ENCODE measurements at regions not wholly inside any gene's neighbourhood (a gene's known extent, or its start where the extent isn't known, plus 50 kb on each side); places are given as distances from the start of the nearest gene placed in this dataset.

- FAIRE-seq (no peak), DNase-seq (ENCODE audit: low read depth in 1 of 2, low spot score in 2 of 2) (no peak)
- Histone ChIP-seq H3K23me2 (ENCODE audit: low read depth, low read length) (no peaks in the 10 kb centered on the region; the same call in 1 of the 2 replicates), H3K9ac (replicated peaks in 1 of 4; ENCODE audit: extremely low read depth in 1 of 4, low read depth in 3 of 4, low read length in 3 of 4) (no peak overlapping the region), H2AFZ (ENCODE audit: low read length) (no peak overlapping the region), H2BK20ac (ENCODE audit: low read length) (no peak overlapping the region), H3K27ac (ENCODE audit: low read depth, low read length) (no peak overlapping the region), H4K91ac (replicated peaks; ENCODE audit: insufficient read length, low read length) (no peak overlapping the region), H3K4ac (replicated peaks; ENCODE audit: insufficient read length, low read depth, low read length) (no peak overlapping the region), H4K20me1 (replicated peaks in 1 of 2; ENCODE audit: control insufficient read depth in 1 of 2, insufficient read depth in 2 of 2, low read length in 2 of 2) (no peaks in the 10 kb centered on the region), H4K8ac (ENCODE audit: extremely low read depth, insufficient read depth, low read length) (no peak overlapping the region), H3K4me1 (replicated peaks in 1 of 4; ENCODE audit: control insufficient read depth in 3 of 4, insufficient read depth in 4 of 4, low read length in 3 of 4) (peaks cover 0 to 3% (median 0%) of the 10 kb centered on the region in 4 experiments; a peak in 3 of 7 replicates), H3K56ac (replicated peaks; ENCODE audit: insufficient read length, low read depth, low read length) (no peak overlapping the region), H2BK120ac (replicated peaks; ENCODE audit: low read depth, low read length) (no peak overlapping the region), H4K5ac (ENCODE audit: insufficient read length, low read depth, low read length) (no peak overlapping the region), H3K4me3 (ENCODE audit: extremely low read depth in 1 of 4, insufficient read depth in 2 of 4, low read depth in 3 of 4, low read length in 4 of 4) (no peak overlapping the region), H3K79me2 (ENCODE audit: control insufficient read depth in 1 of 2, insufficient read depth in 2 of 2, low read length in 2 of 2) (no peaks in the 10 kb centered on the region), H3K36me3 (ENCODE audit: control insufficient read depth in 2 of 4, insufficient read depth in 4 of 4, low read length in 3 of 4) (no peaks in the 10 kb centered on the region), H3K27me3 (replicated peaks in 1 of 4; ENCODE audit: control insufficient read depth in 3 of 4, extremely low read depth in 1 of 4, insufficient read depth in 3 of 4, low read length in 3 of 4) (no peaks in the 10 kb centered on the region; a peak in 1 of 7 replicates), H2BK15ac (ENCODE audit: low read length) (no peak overlapping the region), H3K79me1 (ENCODE audit: low read depth, low read length) (no peaks in the 10 kb centered on the region), H3K23ac (ENCODE audit: insufficient read length) (no peak overlapping the region), H2AK5ac (ENCODE audit: low read depth, low read length) (no peak overlapping the region), H2BK5ac (ENCODE audit: low read depth, low read length) (no peak overlapping the region), H3K14ac (ENCODE audit: insufficient read length) (no peak overlapping the region), H3K9me3 (ENCODE audit: insufficient read depth in 2 of 2, low read depth in 1 of 2, low read length in 1 of 2) (no peaks in the 10 kb centered on the region), H3K4me2 (ENCODE audit: insufficient read depth in 1 of 2, low read depth in 2 of 2, low read length in 2 of 2) (no peak overlapping the region), H3K18ac (ENCODE audit: extremely low read depth, low read length) (no peak overlapping the region), H2BK12ac (ENCODE audit: low read depth, low read length) (no peak overlapping the region)
- WGBS, 2 experiments (ENCODE audit: extremely low coverage in 1 of 2, insufficient coverage in 1 of 2, insufficient read length in 1 of 2, insufficient replicate concordance in 2 of 2, low coverage in 1 of 2, low lambda C conversion rate in 2 of 2, missing lambda C conversion rate in 1 of 2), result 94% methylated on average over 4 of the region's 4 CpGs; no CpG with 5 or more reads in 1 of the 2 experiments
- POLR2A ChIA-PET (ENCODE audit: partially characterized antibody), result no interaction called here
- CTCF ChIA-PET (ENCODE audit: partially characterized antibody), result interaction anchor here (0.9 to 1.5 kb wide), 6 partner anchors 10 to 753 kb away, joined by 3 to 7 read pairs (median 3); no protein-coding TSS in a partner anchor
- no peak for TF ChIP-seq JUND (IDR thresholded peaks at IDR 0.05; ENCODE audit: low read length)
- no peak for TF ChIP-seq RAD21 (IDR thresholded peaks at IDR 0.05 in 1 of 2, conservative IDR thresholded peaks at IDR 0.05 in 1 of 2; ENCODE audit: low read depth in 2 of 2, low read length in 2 of 2)
- no peak for TF ChIP-seq RXRA (IDR thresholded peaks at IDR 0.05; ENCODE audit: insufficient read depth, low read depth, low read length)
- no peak for TF ChIP-seq KDM4A (IDR thresholded peaks at IDR 0.05; ENCODE audit: low read depth, low read length, severe bottlenecking)
- no peak for TF ChIP-seq JUN (IDR thresholded peaks at IDR 0.05; ENCODE audit: low read depth, low read length)
- no peak for TF ChIP-seq RNF2 (IDR thresholded peaks at IDR 0.05; ENCODE audit: borderline replicate concordance, low read depth, low read length, missing control alignments, poor library complexity, severe bottlenecking)
- no peak for TF ChIP-seq NRF1 (IDR thresholded peaks at IDR 0.05; ENCODE audit: low read depth, low read length)
- TF ChIP-seq SIRT6 (IDR thresholded peaks at IDR 0.05; ENCODE audit: low read length), result no peak
- no peak for TF ChIP-seq TCF12 (IDR thresholded peaks at IDR 0.05; ENCODE audit: low read depth, low read length)
- TF ChIP-seq SIX5 (IDR thresholded peaks at IDR 0.05; ENCODE audit: low read depth, low read length), result no peak
- no peak for TF ChIP-seq CBX5 (IDR thresholded peaks at IDR 0.05; ENCODE audit: low read depth, low read length)
- TF ChIP-seq RBBP5 (IDR thresholded peaks at IDR 0.05; ENCODE audit: borderline replicate concordance, low read depth, low read length), result no peak
- TF ChIP-seq USF2 (IDR thresholded peaks at IDR 0.05; ENCODE audit: low read length), result no peak
- no peak for TF ChIP-seq POLR2AphosphoS5 (IDR thresholded peaks at IDR 0.05; ENCODE audit: low read depth, low read length)
Observed at GRCh38 chr15:47949815-47950214, 171.0 kb upstream of the SLC24A5 start.
